ENCODE measurements at regions not wholly inside any gene's neighbourhood (a gene's known extent, or its start where the extent isn't known, plus 50 kb on each side); places are given as distances from the start of the nearest gene placed in this dataset.

- intact Hi-C loops (cut with DNase I) = no loop called here
- WGBS = 80% methylated on average over 2 of the region's 4 CpGs
- Histone ChIP-seq H3K9me3 (peaks cover 0 to 5% (median 0%) of the 10 kb centered on the region in 4 donors), H3K27me3 (peaks cover 0 to 13% (median 0%) of the 10 kb centered on the region in 4 donors), H3K36me3 (no peaks in the 10 kb centered on the region), H3K27ac (replicated peaks in 1 of 4) (no peak overlapping the region), H3K4me1 (no peaks in the 10 kb centered on the region), H3K4me3 (no peak overlapping the region)
- no peak for DNase-seq (ENCODE audit: extremely low spot score)
- TF ChIP-seq CTCF (IDR thresholded peaks at IDR 0.05) (no peak), EP300 (IDR thresholded peaks at IDR 0.05) (no peak), POLR2AphosphoS5 (IDR thresholded peaks at IDR 0.05) (no peak), POLR2A (IDR thresholded peaks at IDR 0.05; ENCODE audit: low read depth) (no peak)
Observed at GRCh38 chr17:77651988-77652387, 306.5 kb upstream of the TNRC6C start.

- H3K36me3 ChIP-seq = no peaks in the 10 kb centered on the region
- peaks cover 0 to 13% (median 0%) of the 10 kb centered on the region in 4 donors for H3K27me3 ChIP-seq
- WGBS = 99% methylated on average over 4 of the region's 5 CpGs
- intact Hi-C loops (cut with DNase I) = no loop called here
- TF ChIP-seq POLR2A (IDR thresholded peaks at IDR 0.05; ENCODE audit: low read depth) = no peak
- no peak for TF ChIP-seq CTCF (IDR thresholded peaks at IDR 0.05)
- TF ChIP-seq EP300 (IDR thresholded peaks at IDR 0.05) = no peak
- no peak for TF ChIP-seq POLR2AphosphoS5 (IDR thresholded peaks at IDR 0.05)
- peaks cover 0 to 8% (median 8%) of the 10 kb centered on the region in 4 donors for H3K9me3 ChIP-seq
- H3K4me1 ChIP-seq = no peaks in the 10 kb centered on the region
- no peak overlapping the region for H3K4me3 ChIP-seq
- no peak overlapping the region for H3K27ac ChIP-seq (replicated peaks in 1 of 4)
- no peak for DNase-seq (ENCODE audit: extremely low spot score)
Observed at GRCh38 chr17:77654296-77654695, 304.2 kb upstream of the TNRC6C start.

- TF ChIP-seq POLR2A (IDR thresholded peaks at IDR 0.05; ENCODE audit: low read depth) = no peak
- TF ChIP-seq POLR2AphosphoS5 (IDR thresholded peaks at IDR 0.05) = no peak
- TF ChIP-seq EP300 (IDR thresholded peaks at IDR 0.05) = no peak
- no peak for TF ChIP-seq CTCF (IDR thresholded peaks at IDR 0.05)
- Histone ChIP-seq H3K4me1 (no peaks in the 10 kb centered on the region), H3K27ac (replicated peaks in 1 of 4) (no peak overlapping the region), H3K36me3 (no peaks in the 10 kb centered on the region), H3K27me3 (peaks cover 0 to 13% (median 0%) of the 10 kb centered on the region in 4 donors), H3K9me3 (peaks cover 0 to 8% (median 8%) of the 10 kb centered on the region in 4 donors), H3K4me3 (no peak overlapping the region)
- intact Hi-C loops (cut with DNase I) = no loop called here
- DNase-seq (ENCODE audit: extremely low spot score) = no peak
- WGBS = 69% methylated on average over 13 of the region's 13 CpGs
Observed at GRCh38 chr17:77654850-77655249, 303.7 kb upstream of the TNRC6C start.

- TF ChIP-seq EP300 (IDR thresholded peaks at IDR 0.05) = no peak
- TF ChIP-seq POLR2A (IDR thresholded peaks at IDR 0.05; ENCODE audit: low read depth) = no peak
- TF ChIP-seq POLR2AphosphoS5 (IDR thresholded peaks at IDR 0.05) = no peak
- TF ChIP-seq CTCF (IDR thresholded peaks at IDR 0.05) = no peak
- Histone ChIP-seq H3K27ac (replicated peaks in 1 of 4) (no peak overlapping the region), H3K4me1 (no peaks in the 10 kb centered on the region), H3K27me3 (peaks cover 0 to 13% (median 0%) of the 10 kb centered on the region in 4 donors), H3K9me3 (peaks cover 0 to 8% (median 8%) of the 10 kb centered on the region in 4 donors), H3K4me3 (no peak overlapping the region), H3K36me3 (no peaks in the 10 kb centered on the region)
- WGBS = 93% methylated on average over 7 of the region's 9 CpGs
- DNase-seq (ENCODE audit: extremely low spot score) = no peak
- intact Hi-C loops (cut with DNase I) = no loop called here
Observed at GRCh38 chr17:77656054-77656453, 302.4 kb upstream of the TNRC6C start.

GRCh38 chr17:77657839-77658238 is 300.7 kb upstream of the TNRC6C start:
- Histone ChIP-seq H3K27me3 (peaks cover 0 to 13% (median 0%) of the 10 kb centered on the region in 4 donors), H3K27ac (replicated peaks in 1 of 4) (no peak overlapping the region), H3K4me3 (no peak overlapping the region), H3K9me3 (peaks cover 0 to 8% (median 8%) of the 10 kb centered on the region in 4 donors), H3K36me3 (no peaks in the 10 kb centered on the region), H3K4me1 (no peaks in the 10 kb centered on the region)
- intact Hi-C loops (cut with DNase I) = no loop called here
- no peak for TF ChIP-seq CTCF (IDR thresholded peaks at IDR 0.05)
- WGBS = 87% methylated on average over 6 of the region's 6 CpGs
- no peak for DNase-seq (ENCODE audit: extremely low spot score)
